Left forelimb (tissue), 1 donor: ENCODE measurements at regions not wholly inside any gene's neighbourhood (a gene's known extent, or its start where the extent isn't known, plus 50 kb on each side); places are given as distances from the start of the nearest gene placed in this dataset.

Source experiments
- DNase-seq: peaks from one replicate; pipeline ENCODE4 v3.0.0-alpha.2; 2018; ENCODE audit warnings: low spot score

DNA sequence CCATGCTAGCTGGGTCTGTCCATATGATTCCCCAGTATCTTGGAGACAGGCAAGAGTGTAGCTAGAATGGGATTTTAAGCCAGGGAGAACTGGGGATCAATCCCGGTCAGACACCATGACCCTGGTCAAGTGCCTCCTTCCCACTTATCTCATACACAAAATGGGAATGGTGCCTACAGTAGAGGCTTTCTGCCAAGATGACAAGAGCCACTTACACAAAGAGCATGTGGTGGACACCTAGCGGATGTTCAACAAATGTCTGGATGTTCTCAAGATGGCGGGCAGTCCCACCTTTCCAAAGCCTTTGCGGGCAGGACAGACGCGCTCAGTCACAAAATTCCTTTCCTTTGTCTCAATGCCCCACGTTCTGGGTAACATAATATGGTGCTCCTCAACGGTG lies 57.3 kb downstream of the MAF start:
- no peak for DNase-seq

DNA sequence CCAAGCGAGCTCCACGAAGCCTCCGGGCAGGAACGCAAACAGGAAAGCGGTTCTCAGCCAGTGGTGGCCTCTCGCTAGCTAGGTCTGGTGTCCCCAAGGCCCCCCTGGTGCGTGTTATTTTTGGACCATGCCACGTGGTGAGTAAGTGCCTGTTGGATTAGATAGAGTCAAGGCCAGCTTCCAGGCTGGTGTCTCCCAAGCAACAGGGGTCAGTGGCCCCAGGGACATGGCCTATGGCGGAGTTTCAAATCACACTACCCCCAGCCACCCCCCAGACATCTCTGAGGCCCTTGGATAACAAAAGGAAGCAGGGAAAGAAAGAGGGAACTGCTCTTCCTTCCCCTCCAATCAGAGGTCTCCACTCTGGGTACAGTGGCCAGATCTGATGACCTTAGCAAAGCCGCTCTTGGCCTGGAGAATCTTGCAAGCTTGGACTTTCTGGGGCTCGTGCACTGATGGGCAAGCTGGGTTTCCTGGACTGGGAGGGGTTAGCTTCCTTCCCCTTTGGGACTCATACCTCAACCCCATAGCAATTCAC lies 58.2 kb downstream of the MAF start:
- DNase-seq = no peak

DNA sequence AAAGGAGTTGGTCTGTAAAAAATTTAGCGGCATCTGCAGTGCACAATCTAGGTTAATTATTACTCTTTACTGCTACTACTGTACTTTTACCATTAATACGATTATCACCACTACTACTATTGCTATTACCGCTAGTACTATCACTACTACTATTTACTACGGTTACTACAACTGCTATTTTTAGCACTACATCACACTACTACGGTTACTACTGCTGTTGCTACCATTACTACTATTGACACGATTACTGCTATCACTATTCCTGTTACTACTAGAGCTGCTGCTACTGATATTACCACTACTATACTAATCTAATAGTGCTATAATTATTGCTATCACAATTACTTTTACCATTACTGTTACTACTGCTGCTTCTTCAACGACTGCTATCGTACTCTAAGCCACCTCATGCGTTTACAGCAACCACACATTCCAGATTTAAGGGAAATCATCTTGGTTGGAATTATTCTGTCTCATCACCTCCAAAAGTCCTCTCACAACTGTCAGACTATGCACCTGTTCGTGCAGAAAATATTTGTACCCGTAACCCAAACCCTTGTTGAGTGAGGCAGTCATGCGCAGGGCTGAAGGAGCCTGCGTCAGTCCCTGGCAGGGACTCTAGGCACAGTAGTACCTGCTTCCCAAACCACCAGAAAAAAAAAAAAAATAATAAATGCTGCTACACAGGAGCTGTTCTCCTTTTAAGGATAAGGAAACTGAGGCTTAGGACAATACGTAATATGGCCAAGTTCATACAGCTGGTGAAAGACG lies 59.5 kb downstream of the MAF start:
- no peak for DNase-seq

DNA sequence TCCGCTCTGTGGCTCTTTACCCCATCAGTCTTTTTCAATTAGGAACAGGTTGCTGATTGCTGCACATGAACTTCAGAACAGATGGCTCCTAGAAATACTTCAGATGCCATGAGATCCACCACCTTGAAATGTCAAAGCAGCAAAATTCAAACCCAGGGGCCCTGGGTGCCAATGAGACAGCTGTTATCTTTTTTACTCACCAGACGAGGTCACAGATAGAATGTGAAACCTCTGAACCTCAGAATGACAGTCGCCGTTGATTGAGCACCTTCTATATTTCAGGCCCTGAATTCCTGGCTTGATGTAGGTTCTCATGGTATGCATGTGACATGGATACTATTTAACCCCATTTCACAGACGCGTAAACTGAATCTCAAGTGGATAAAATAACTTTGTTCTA lies 63.0 kb downstream of the MAF start:
- no peak for DNase-seq

DNA sequence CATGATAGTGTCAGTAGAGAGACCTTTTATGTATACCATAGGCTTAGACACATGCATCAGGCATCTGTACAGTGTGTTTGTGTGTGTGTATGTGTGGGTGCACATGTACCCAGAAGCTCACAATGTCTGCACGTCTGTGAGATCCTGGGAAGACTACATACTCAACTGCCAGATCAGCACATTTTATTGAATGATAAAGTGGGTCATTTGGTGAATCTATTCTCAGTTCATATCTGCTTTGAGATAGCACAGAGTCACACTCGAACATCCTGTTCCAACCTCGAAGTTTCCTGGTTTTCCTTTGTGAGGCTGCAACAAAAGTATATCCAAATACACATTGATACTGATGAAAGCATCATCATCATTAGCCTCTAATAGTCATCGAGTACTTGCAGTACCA lies 63.6 kb downstream of the MAF start:
- DNase-seq = no peak

DNA sequence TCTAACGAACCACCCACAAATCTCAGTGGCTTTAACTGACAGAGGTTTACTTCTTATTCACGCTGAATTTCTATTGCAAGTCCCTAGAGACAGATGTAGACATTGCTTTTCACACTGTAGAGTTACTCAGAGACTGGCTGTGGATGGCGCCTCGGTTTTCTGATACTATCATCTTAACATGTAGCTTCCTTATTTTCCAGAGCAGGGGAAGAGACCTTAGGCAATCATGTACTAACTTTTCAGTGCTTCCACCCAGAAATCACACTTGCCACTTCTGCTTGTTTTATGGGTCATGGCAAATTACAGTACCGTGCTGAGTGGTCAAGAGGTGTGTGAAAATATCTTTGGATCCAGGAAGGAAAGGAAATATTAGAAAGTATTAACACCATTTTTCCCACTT lies 65.4 kb downstream of the MAF start:
- DNase-seq = no peak

DNA sequence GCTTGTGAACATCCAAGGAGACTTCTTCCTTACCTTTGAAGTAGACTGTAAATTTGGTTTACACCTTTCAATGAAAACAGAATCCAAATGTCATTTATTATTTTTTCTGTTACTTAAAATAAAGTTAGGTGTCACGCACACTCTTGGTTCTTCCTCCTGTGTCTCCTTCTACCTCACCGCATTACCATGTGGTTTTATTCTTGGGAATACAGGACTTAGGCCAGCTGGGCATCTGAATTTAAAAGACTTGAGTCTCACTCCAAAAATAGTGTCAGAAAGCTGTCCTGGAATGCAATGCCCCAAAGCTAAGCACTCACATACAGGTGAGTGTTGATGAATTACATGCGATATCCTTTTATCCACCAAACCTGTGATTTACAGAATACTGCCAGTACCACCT lies 66.4 kb downstream of the MAF start:
- no peak for DNase-seq

DNA sequence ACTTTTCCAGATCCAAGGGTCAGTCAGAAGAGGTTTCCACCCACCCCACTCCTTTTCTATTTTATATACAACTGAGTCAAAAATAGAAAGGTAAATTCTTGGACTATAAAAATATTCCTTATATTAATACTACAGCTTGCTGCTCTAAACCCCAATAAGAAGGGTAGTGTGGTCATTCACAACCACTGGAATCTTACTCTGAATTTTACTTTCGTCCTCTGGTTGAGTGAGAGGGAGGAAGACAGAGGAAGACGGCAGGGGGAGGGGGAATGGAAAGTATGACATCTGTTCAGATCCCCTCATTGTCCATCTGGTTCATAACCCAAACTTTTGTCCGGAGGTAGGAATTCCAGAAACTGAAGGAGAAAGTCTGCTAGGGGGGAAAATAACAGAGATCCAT lies 67.2 kb downstream of the MAF start:
- DNase-seq = no peak

DNA sequence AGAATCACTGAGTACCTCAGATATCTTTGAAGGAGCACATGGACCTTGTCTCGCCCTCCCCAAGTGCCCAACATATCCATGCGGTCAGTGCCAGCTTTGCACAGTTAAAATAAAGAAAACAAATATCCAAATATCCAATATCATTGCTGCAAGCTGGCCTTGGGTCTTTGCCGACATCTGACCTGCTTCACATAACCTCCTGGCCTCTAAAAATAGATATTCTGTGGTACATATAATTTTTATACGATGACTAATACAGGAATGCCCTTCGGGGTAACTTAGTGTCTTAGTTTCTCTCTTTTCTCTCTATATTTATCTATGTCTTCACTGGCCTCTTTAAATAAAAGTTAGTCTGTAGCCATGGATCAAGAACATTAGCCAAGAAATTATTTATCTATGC lies 67.8 kb downstream of the MAF start:
- DNase-seq = no peak

DNA sequence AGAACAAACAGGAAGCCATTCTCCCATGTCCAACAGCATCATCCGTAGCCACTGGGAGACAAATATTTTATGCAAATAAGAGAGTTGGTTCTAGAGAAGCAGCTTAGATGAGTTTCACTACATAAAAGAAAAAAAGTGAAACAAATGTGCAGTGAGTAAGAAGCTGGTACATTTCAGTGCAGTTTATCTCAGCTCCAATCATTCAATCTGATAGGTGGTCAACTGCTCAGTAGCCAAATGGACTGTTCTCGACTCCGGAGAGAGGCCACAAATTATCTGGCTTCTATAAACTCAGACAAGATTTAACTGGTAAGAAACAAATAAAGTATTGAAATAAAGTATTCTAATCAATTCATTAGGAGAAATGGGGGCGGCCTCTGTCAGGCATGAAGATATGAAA lies 68.3 kb downstream of the MAF start:
- no peak for DNase-seq

DNA sequence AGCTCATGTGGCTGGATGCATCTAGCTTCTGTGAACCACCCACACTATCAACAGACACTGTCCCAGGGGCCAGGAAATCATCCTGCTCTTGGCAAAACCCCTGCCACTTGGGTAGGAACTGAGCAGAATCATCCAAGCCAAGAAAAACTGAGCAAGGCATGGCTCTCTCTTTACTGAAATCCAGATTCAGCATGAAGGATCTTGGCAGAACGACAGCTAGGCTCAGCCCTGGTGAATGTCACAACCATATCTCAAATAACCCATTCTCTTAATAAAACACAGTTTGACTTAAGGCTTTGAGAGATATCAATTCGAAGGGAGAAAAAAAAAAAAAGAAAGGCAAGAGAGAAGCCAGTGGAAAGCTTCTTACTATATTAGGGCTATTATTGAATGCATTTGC lies 72.2 kb downstream of the MAF start:
- DNase-seq = no peak

DNA sequence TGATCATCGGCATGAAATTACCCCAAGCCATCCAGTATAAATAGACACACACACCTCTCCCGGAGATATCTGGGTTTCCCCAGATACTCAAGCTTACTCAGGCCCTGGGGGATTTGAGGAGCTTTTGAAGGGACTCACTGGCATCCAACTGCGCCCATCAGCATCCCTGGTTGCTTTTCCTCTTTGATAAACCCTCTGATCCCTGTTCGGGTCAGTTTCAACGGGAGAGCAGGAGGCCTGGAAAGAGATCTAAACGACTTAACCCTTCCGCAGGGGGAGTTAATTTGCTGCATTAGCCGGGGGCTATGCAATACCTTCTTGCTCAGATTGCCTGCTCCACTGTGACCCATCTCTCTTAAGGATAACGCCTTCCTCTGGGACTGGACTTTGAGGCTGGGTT lies 76.6 kb downstream of the MAF start:
- DNase-seq = no peak

DNA sequence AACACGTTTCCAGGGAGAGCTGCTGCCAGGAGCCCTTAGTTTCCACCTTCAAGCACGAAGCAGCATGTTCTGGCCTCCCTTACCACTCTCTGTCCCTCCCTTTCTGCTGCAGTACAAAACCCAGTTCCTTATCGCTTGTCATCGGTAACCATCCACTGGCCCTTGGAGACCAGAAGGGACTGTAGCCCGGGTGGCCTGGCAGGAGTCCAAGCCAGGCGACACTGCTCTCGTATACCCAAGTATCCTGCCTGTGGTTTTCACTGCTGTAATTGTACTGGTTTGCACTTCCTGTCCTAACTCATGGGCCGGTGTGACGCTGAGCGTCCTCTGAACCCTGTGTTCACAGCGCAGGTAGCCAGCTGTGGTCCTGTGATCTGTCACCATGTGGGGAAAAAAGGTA lies 81.1 kb downstream of the MAF start:
- DNase-seq = no peak

DNA sequence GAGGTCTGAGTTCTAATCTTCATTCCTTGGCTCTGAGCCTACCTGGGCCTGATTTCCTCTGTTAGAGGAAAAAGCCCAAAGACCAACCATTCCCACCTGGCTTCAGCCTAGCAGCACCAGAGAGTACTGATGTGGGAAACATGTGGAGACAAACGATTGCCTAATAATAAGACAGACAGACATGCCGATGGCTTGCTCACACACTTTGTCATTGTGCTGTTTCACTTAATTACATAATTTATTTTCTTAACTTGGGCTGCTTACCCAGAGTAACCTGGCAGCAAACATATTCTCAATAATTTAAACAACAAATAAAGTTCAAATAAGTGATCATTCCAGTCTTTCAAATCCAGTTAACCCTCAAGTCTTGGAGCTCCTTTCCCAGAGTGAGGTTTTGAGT lies 83.4 kb downstream of the MAF start:
- no peak for DNase-seq

DNA sequence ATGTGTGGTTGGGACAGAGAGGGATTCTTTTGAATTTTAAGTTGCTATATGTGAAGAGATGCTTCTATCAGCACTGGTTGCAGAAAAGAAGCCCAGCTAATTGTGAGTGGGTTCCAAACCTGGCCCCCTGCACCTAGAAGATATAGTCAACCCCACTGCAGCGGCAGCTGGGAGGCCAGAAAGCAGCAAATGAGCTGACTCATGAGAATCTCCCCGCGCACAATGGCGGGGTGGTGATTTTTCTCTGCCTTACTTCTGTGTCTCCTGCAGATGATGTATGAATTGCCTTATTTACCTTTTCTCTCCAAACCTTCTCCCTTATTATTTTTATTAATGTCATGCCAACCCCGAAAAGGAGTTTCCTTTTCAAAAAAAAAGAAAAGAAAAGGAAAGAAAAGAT lies 89.7 kb downstream of the MAF start:
- no peak for DNase-seq

DNA sequence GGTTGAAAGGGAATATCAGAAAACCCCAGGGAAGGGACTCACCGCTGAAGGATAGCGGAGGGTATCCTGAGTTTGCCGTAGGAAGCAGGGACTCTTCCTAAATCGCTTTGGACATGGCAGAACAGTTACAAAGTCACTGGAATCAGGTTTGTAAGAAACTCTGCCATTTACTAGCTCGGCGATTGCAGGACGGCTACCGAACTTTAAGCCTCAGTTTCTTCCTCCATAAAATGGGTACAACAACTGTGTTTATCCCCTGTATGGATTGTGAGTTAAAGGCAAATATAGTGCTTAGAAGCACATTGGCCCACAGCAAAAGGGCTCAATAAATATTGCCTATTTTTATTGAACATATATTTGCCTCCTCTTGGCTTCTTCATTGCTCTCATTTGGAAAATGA lies 90.6 kb downstream of the MAF start:
- no peak for DNase-seq

DNA sequence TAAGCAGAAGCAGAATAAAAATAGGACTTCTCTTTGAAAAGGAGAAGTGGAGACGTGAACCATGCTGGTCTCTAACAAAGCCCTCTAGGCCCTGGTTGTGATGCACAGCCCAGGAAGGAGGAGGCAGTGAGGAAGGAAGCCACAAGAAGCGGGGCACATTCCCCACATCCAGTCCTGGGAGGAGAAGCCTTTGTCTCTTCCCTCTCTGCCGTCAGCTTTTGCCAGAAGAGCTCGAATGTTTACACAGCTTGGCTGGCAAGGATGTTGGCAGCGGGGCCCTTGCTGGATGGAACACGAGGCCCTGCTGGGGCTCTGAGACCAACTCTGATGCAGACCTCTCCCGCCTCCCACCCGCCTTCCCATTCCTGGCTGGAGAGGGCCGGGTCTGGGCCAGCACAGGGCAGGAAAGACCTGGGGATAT lies 91.3 kb downstream of the MAF start:
- DNase-seq = no peak

DNA sequence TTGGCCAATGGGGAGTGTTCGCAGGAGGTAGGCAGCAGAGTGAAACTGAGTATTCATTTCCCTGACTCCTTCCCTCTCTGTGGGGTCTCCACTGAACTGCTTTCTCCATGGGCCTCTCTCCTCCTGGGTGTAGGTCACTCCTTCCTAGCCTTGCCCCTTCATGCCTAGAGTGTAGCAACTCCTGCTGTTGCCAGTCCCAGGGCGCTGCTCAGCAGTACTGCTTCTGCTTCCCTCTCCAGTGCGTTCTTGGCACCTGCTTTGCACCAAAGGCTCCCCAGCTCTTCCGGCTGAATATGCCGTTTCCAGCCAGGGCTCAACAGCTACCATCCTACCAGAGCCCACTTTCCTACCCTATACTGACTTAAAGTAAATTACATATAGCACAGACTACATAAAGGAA lies 92.2 kb downstream of the MAF start:
- DNase-seq = no peak

DNA sequence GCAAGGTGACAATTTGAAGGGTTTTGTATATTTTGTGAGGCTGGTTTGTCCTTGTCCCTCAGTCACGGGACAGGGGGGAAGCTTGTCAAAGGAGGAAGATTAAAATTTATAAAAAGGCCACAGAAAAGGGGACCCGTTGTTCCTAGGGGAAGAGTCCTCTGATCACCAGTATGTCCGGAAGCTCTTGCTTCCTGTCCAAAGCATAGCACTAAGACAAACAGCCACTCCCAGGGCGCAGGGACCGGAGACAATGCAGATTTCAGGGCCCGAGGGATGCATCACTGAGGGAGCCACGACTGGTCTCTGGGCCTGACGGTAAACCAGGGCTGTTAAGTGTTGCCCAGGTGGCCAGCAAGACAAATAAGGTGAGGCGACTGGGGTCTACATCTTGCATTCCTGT lies 95.2 kb downstream of the MAF start:
- no peak for DNase-seq

DNA sequence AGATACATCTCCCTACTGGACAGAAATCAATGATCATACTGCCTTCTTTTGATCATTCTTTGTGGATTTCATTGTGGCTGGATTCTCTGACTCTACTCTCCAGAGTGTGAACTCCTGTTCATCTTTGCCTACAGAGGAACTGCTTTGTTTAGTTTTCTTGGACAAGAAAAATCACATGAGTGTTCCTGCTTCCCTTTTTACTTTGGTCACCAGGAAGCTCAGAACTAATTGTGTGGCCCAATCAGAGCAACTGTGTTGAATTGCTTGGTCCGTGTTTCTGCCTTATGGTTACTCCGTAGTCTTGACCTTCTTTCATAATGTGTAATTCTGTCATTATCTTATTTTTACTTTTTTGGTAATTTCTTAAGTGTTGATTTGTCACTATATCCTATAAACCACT lies 97.0 kb downstream of the MAF start:
- no peak for DNase-seq

DNA sequence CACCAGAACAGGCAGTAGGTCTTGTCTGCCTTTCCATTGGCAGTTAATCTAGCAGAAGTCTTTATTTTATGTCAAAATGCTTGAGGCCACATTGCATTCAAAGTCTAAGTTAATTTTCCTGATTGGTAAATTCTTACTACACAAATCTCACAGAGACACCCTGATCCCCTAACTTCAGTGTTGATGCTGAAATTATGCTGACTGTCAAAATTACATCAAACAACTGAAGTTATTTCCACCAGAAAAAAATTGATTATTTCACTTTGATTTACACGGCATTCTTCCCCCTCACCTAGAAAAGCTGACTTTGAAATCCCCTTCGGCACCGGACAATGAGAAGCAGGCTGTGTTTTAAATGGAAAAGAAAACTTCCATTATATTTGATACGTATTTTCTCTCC lies 99.1 kb downstream of the MAF start:
- no peak for DNase-seq

DNA sequence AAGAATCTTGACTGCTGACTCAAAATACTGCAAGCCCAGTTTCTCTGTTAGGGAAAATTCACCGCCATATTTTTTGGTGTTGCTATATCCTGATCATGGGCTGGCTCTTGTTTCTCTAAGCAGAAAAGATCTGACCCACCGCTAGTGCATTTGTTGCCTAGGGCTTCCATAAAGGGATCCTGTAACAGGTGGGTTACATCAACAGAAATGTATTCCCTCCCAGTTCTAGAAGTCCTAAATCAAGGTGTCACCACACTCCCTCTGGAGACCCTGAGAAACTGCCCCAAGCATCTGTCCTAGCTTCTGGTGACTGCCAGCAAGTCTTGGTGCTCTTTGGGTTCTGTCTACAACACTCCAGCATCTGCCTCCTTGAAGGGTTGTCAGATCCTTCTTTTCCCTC lies 99.7 kb downstream of the MAF start:
- DNase-seq = no peak

DNA sequence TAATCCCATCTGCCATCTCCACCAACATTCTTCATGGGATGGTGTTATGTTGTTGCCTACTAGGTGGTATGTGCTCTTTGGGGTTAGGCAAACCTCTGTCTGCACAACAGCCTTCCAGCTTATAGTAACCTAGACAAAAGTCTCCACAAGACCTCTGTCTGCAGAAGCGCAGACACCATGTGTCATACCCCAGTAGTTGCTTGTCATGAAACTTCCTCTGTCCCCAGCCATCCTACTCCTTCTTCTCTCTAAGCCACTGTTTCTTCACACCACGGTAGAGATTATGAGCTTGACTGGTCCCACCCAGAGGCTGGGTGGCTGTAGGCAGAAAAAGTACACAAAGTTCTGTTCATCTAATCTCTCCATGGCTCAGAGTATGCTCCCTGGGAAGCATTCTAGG lies 100.3 kb downstream of the MAF start:
- no peak for DNase-seq

DNA sequence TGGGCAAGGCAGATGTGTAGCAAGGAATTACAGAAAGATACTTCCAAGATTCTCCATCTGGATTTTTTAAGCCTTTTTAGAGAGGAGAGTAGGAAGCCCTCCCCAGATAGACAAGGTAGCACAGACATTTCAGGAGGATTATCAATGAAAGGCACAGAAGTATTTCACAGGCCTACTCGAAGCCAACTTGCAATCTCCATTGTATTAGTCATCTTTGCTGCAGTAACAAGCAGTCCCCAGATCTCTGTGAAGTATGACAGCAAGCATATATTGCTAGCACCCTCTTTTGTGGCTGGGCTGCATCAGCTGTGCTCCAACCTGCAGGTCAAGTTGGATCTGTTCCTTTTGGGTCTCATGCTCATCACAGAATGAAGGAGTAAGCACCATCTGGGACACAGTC lies 101.6 kb downstream of the MAF start:
- no peak for DNase-seq
